Panc1 (cell line): ENCODE measurements at regions not wholly inside any gene's neighbourhood (a gene's known extent, or its start where the extent isn't known, plus 50 kb on each side); places are given as distances from the start of the nearest gene placed in this dataset.

Experiments used
- CTCF ChIP-seq: fragments of 450-650 bp; IDR thresholded peaks from 2 replicates; pipeline ENCODE4 v1.5.1; 2017; ENCODE audit warnings: mild to moderate bottlenecking
- POLR2AphosphoS5 ChIP-seq: IDR thresholded peaks from 2 replicates; pipeline ENCODE4 v1.6.1; 2012; ENCODE audit warnings: mild to moderate bottlenecking, low read depth, low read length, moderate library complexity
- REST ChIP-seq, 2 experiments: IDR thresholded peaks; 2 replicates each; pipeline ENCODE4 v1.6.1; 2011 to 2012; ENCODE audit warnings: low read depth in 2 of 2, control low read depth in 1 of 2, low read length in 1 of 2, mild to moderate bottlenecking in 1 of 2, moderate library complexity in 1 of 2; ENCODE audit not compliant: insufficient read depth in 1 of 2
- TCF7L2 ChIP-seq: IDR thresholded peaks from 2 replicates; pipeline ENCODE4 v1.6.1; 2011; ENCODE audit warnings: mild to moderate bottlenecking, low read depth, low read length, inconsistent platforms

GRCh38 chr9:87029905-87030304, 82.6 kb upstream of the GAS1 start:
- TF ChIP-seq CTCF (no peak), POLR2AphosphoS5 (no peak), TCF7L2 (no peak), REST (IDR thresholded peaks at IDR 0.05; ENCODE audit: insufficient read depth in 1 of 2, low read depth in 2 of 2, low read length in 1 of 2) (no peak)
